HEK293 (cell line): ENCODE measurements at regions not wholly inside any gene's neighbourhood (a gene's known extent, or its start where the extent isn't known, plus 50 kb on each side); places are given as distances from the start of the nearest gene placed in this dataset.

ENCODE experiments used
- CTCF ChIA-PET: fragments of 350-600 bp; formaldehyde crosslinking; extraction: SDS; loops from one replicate; lab custom pipeline; 2021; ENCODE audit warnings: antibody characterized with exemption; lab: Yijun Ruan, JAX
- POLR2A ChIA-PET: fragments of 300-600 bp; formaldehyde crosslinking; extraction: SDS; loops from one replicate; lab custom pipeline; 2020; ENCODE audit warnings: antibody characterized with exemption, inconsistent platforms; lab: Yijun Ruan, JAX
- H3K27ac ChIP-seq: fragments of 200-500 bp; sonication (Bioruptor generic); 2 replicates; pipeline ENCODE4 v1.5.1; 2014; ENCODE audit warnings: low read depth, low read length, control low read depth, inconsistent platforms; ENCODE audit errors: extremely low read depth
- H3K36me3 ChIP-seq, 2 experiments: fragments of 200-500 bp in 1 of 2; sonication (Bioruptor generic) in 1 of 2; 1 replicate in 1 of 2; 2 replicates in 1 of 2; pipeline ENCODE4 v1.5.1; 2014 to 2017; ENCODE audit warnings: inconsistent platforms in 2 of 2, low read length in 2 of 2; ENCODE audit not compliant: control insufficient read depth in 2 of 2, insufficient read depth in 1 of 2
- H3K4me1 ChIP-seq: fragments of 200-500 bp; sonication (Bioruptor generic); 2 replicates; pipeline ENCODE4 v1.5.1; 2014; ENCODE audit warnings: mild to moderate bottlenecking, low read length, inconsistent platforms; ENCODE audit not compliant: control insufficient read depth, insufficient read depth
- H3K4me3 ChIP-seq: 2 replicates; pipeline ENCODE4 v1.5.1; 2011; ENCODE audit warnings: low read depth, mild to moderate bottlenecking, control low read depth, low read length, moderate library complexity
- H3K9me3 ChIP-seq: fragments of 200-500 bp; sonication (Bioruptor generic); 2 replicates; pipeline ENCODE4 v1.5.1; 2014; ENCODE audit warnings: low read depth, low read length, inconsistent platforms; ENCODE audit not compliant: control insufficient read depth, insufficient read depth
- EGR2 ChIP-seq: fragments of 450-650 bp; formaldehyde crosslinking; IDR thresholded peaks from 2 replicates; pipeline ENCODE4 v1.5.1; 2016; ENCODE audit warnings: low read depth, missing biosample characterization, missing genetic modification characterization
- GLIS1 ChIP-seq: fragments of 450-650 bp; formaldehyde crosslinking; IDR thresholded peaks from 2 replicates; pipeline ENCODE4 v1.5.1; 2016; ENCODE audit warnings: missing biosample characterization, missing genetic modification characterization
- HIC1 ChIP-seq: fragments of 450-650 bp; formaldehyde crosslinking; IDR thresholded peaks from 2 replicates; pipeline ENCODE4 v1.5.1; 2016; ENCODE audit warnings: missing biosample characterization, missing genetic modification characterization
- HOXC10 ChIP-seq: sonication (generic); formaldehyde crosslinking; IDR thresholded peaks from 2 replicates; pipeline ENCODE4 v1.8.1; 2023; ENCODE audit warnings: mild to moderate bottlenecking, missing genetic modification reagents
- KLF16 ChIP-seq: fragments of 450-650 bp; formaldehyde crosslinking; IDR thresholded peaks from 2 replicates; pipeline ENCODE4 v1.5.1; 2017; ENCODE audit warnings: missing biosample characterization, missing genetic modification characterization
- MEIS1 ChIP-seq: sonication (generic); formaldehyde crosslinking; IDR thresholded peaks from 2 replicates; pipeline ENCODE4 v1.8.1; 2022; ENCODE audit warnings: missing genetic modification reagents, mild to moderate bottlenecking, borderline replicate concordance
- REST ChIP-seq: fragments of 450-650 bp; formaldehyde crosslinking; IDR thresholded peaks from 2 replicates; pipeline ENCODE4 v1.5.1; 2016; ENCODE audit warnings: missing biosample characterization, missing genetic modification characterization
- YY1 ChIP-seq: fragments of 450-650 bp; formaldehyde crosslinking; IDR thresholded peaks from 2 replicates; pipeline ENCODE4 v1.5.1; 2018; ENCODE audit warnings: missing biosample characterization, missing genetic modification characterization
- ZEB2 ChIP-seq: fragments of 450-650 bp; formaldehyde crosslinking; IDR thresholded peaks from 2 replicates; pipeline ENCODE4 v1.5.1; 2016; ENCODE audit warnings: missing biosample characterization, missing genetic modification characterization
- ZFP3 ChIP-seq: fragments of 450-650 bp; formaldehyde crosslinking; IDR thresholded peaks from 2 replicates; pipeline ENCODE4 v1.5.1; 2016; ENCODE audit warnings: low read depth, missing biosample characterization, missing genetic modification characterization
- ZNF112 ChIP-seq: fragments of 450-650 bp; formaldehyde crosslinking; IDR thresholded peaks from 2 replicates; pipeline ENCODE4 v1.5.0; 2017; ENCODE audit warnings: missing biosample characterization, missing genetic modification characterization
- ZNF138 ChIP-seq: fragments of 450-650 bp; formaldehyde crosslinking; IDR thresholded peaks from 2 replicates; pipeline ENCODE4 v1.5.1; 2016; ENCODE audit warnings: missing biosample characterization, missing genetic modification characterization, borderline replicate concordance
- ZNF174 ChIP-seq: fragments of 450-650 bp; formaldehyde crosslinking; IDR thresholded peaks from 2 replicates; pipeline ENCODE4 v1.5.0; 2017; ENCODE audit warnings: missing biosample characterization, mild to moderate bottlenecking, missing genetic modification characterization
- ZNF2 ChIP-seq: fragments of 450-650 bp; formaldehyde crosslinking; IDR thresholded peaks from 2 replicates; pipeline ENCODE4 v1.5.1; 2016; ENCODE audit warnings: missing biosample characterization, missing genetic modification characterization
- ZNF362 ChIP-seq: fragments of 450-650 bp; formaldehyde crosslinking; IDR thresholded peaks from 2 replicates; pipeline ENCODE4 v1.5.1; 2016; ENCODE audit warnings: missing biosample characterization, missing genetic modification characterization
- ZNF394 ChIP-seq: fragments of 450-650 bp; formaldehyde crosslinking; IDR thresholded peaks from 2 replicates; pipeline ENCODE4 v1.5.1; 2016; ENCODE audit warnings: missing biosample characterization, missing genetic modification characterization, mild to moderate bottlenecking, moderate library complexity, borderline replicate concordance
- ZNF449 ChIP-seq: fragments of 450-650 bp; formaldehyde crosslinking; IDR thresholded peaks from 2 replicates; pipeline ENCODE4 v1.5.1; 2017; ENCODE audit warnings: missing biosample characterization, mild to moderate bottlenecking, missing genetic modification characterization, moderate library complexity
- ZNF510 ChIP-seq: fragments of 450-650 bp; formaldehyde crosslinking; IDR thresholded peaks from 2 replicates; pipeline ENCODE4 v1.5.1; 2018; ENCODE audit warnings: mild to moderate bottlenecking, missing genetic modification characterization, missing biosample characterization; ENCODE audit not compliant: insufficient replicate concordance
- ZNF624 ChIP-seq: fragments of 450-650 bp; formaldehyde crosslinking; IDR thresholded peaks from 2 replicates; pipeline ENCODE4 v1.5.1; 2017; ENCODE audit warnings: missing biosample characterization, missing genetic modification characterization
- ZNF629 ChIP-seq: fragments of 450-650 bp; formaldehyde crosslinking; IDR thresholded peaks from 2 replicates; pipeline ENCODE4 v1.5.1; 2017; ENCODE audit warnings: missing biosample characterization, missing genetic modification characterization
- ZNF645 ChIP-seq: fragments of 450-650 bp; formaldehyde crosslinking; IDR thresholded peaks from 2 replicates; pipeline ENCODE4; 2016; ENCODE audit warnings: missing biosample characterization, missing genetic modification characterization
- ZNF660 ChIP-seq: fragments of 450-650 bp; IDR thresholded peaks from 2 replicates; pipeline ENCODE4 v1.5.1; 2018; ENCODE audit warnings: missing biosample characterization, mild to moderate bottlenecking, missing genetic modification characterization
- ZNF701 ChIP-seq: fragments of 450-650 bp; formaldehyde crosslinking; IDR thresholded peaks from 2 replicates; pipeline ENCODE4 v1.5.1; 2016; ENCODE audit warnings: missing biosample characterization, missing genetic modification characterization
- ZNF785 ChIP-seq: fragments of 450-650 bp; formaldehyde crosslinking; IDR thresholded peaks from 2 replicates; pipeline ENCODE4 v1.5.1; 2016; ENCODE audit warnings: missing biosample characterization, missing genetic modification characterization

- no peaks in the 10 kb centered on the region for H3K4me1 ChIP-seq
- no peaks in the 10 kb centered on the region for H3K36me3 ChIP-seq
- no peak overlapping the region for H3K27ac ChIP-seq
- no peak for TF ChIP-seq ZEB2 (tag by site-specific recombination)
- TF ChIP-seq ZNF362 (tag by site-specific recombination) = no peak
- TF ChIP-seq ZNF645 = no peak
- no peak for TF ChIP-seq HOXC10 (CRISPR knock-in tag)
- TF ChIP-seq ZNF174 (tag by site-specific recombination) = no peak
- no peak for TF ChIP-seq ZNF624
- no peak for TF ChIP-seq EGR2 (tag by site-specific recombination)
- TF ChIP-seq ZFP3 (tag by site-specific recombination) = no peak
- TF ChIP-seq ZNF138 (tag by site-specific recombination) = no peak
- TF ChIP-seq ZNF785 = no peak
- TF ChIP-seq YY1 (tag by site-specific recombination) = no peak
- no peak for TF ChIP-seq ZNF660 (tag by site-specific recombination)
- no peak for TF ChIP-seq GLIS1 (tag by site-specific recombination)
- no peak for TF ChIP-seq ZNF701 (tag by site-specific recombination)
- no peak for TF ChIP-seq MEIS1 (CRISPR knock-in tag)
- TF ChIP-seq REST (tag by site-specific recombination) = no peak
- no peak for TF ChIP-seq ZNF629 (tag by site-specific recombination)
- no peak for TF ChIP-seq ZNF112 (tag by site-specific recombination)
- no peak overlapping the region for H3K4me3 ChIP-seq
- H3K9me3 ChIP-seq = no peaks in the 10 kb centered on the region
- ChIA-PET CTCF (interaction anchor here (0.5 to 0.6 kb wide), 2 partner anchors 74 to 363 kb away, joined by 3 to 6 read pairs; no protein-coding TSS in a partner anchor), POLR2A (no interaction called here)
Measured at GRCh38 chr1:70891051-70891843, 156.4 kb downstream of the PTGER3 start.

- no peaks in the 10 kb centered on the region for H3K36me3 ChIP-seq
- CTCF ChIA-PET = interaction anchor here (0.5 to 0.6 kb wide), 2 partner anchors 75 to 364 kb away, joined by 3 to 6 read pairs; no protein-coding TSS in a partner anchor
- POLR2A ChIA-PET = no interaction called here
- H3K27ac ChIP-seq = no peak overlapping the region
- H3K4me1 ChIP-seq = no peaks in the 10 kb centered on the region
- no peaks in the 10 kb centered on the region for H3K9me3 ChIP-seq
- H3K4me3 ChIP-seq = no peak overlapping the region
- TF ChIP-seq HIC1 (tag by site-specific recombination) (no peak), ZNF394 (tag by site-specific recombination) (no peak), ZNF2 (tag by site-specific recombination) (no peak), ZNF510 (tag by site-specific recombination) (no peak), ZNF449 (tag by site-specific recombination) (no peak), KLF16 (tag by site-specific recombination) (no peak)
Measured at GRCh38 chr1:70892140-70892539, 155.5 kb downstream of the PTGER3 start.
